Ascending aorta (tissue), 2 donors: ENCODE measurements at regions not wholly inside any gene's neighbourhood (a gene's known extent, or its start where the extent isn't known, plus 50 kb on each side); places are given as distances from the start of the nearest gene placed in this dataset.
"Not testable (repeated sequence)": the region's sequence is repeated elsewhere in the genome, so short reads cannot be mapped to it uniquely, and the experiment has no call there.

Experiments used
- DNase-seq, 2 donors: peaks; one replicate each; pipeline ENCODE4 v3.0.0-alpha.2; 2019; ENCODE audit warnings: low spot score in 2 of 2
- H3K27ac ChIP-seq, 2 donors: fragments of 200-600 bp; sonication (generic); one replicate each; pipeline ENCODE4 v1.5.1; 2016 to 2017; ENCODE audit warnings: mild to moderate bottlenecking in 1 of 2
- H3K27me3 ChIP-seq: fragments of 200-600 bp; sonication (generic); one replicate; pipeline ENCODE4 v1.5.1; 2017
- H3K36me3 ChIP-seq, 2 donors: fragments of 200-600 bp; sonication (generic); one replicate each; pipeline ENCODE4 v1.5.1; 2016
- H3K4me1 ChIP-seq, 2 donors: fragments of 200-600 bp; sonication (generic); one replicate each; pipeline ENCODE4 v1.5.1; 2016 to 2017; ENCODE audit warnings: mild to moderate bottlenecking in 1 of 2
- H3K4me3 ChIP-seq, 2 donors: fragments of 200-600 bp; sonication (generic); one replicate each; pipeline ENCODE4 v1.5.1; 2016 to 2017; ENCODE audit warnings: mild to moderate bottlenecking in 1 of 2
- H3K9me3 ChIP-seq, 2 donors: fragments of 200-600 bp; sonication (generic); one replicate each; pipeline ENCODE4 v1.5.1; 2016
- intact Hi-C: fragments of 100-400 bp; cut with DNase I; formaldehyde crosslinking; loops from one replicate; pipeline ENCODE4 v1.15.1; 2023
- TF ChIP-seq, protein P1 (sequence below), 3 experiments: fragments of 200-600 bp in 2 of 3; fragments of 450-650 bp in 1 of 3; sonication (generic) in 2 of 3; IDR thresholded peaks; one replicate each; pipeline ENCODE4 v1.5.1; 2016 to 2019; ENCODE audit warnings: antibody characterized with exemption in 3 of 3, mild to moderate bottlenecking in 1 of 3, moderate library complexity in 1 of 3

DNA sequence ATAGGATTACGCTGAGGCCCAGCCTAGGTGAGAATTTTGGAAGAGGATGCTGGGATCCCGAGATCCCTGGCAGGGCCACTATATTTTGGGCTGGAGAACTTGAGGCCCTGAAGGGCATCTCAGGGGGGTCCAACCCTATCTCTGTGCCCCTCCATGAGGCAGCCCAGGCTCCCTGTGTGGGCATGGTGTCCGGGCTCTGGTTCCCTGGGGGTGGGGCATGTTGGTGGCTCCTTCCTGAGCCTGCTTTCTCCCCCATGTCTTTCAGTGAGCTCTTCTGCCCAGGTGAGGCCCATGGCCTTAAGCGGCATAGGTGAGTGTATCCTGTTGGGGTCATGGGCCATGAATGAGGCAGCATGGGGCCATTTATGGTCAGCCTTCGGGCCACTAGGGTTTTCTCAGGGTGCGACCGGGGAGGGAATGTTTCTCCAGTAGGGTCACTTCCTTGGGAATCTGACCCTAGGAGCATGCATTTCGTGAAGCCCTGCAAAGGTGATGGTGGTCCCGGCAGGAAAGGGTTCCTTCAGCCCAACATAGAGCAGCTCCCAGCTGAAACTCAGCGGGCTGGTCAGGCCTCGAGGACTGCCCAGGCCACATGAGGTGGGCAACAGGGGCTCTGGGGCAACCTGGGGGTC lies 191.3 kb downstream of the UBE3A start:
- TF ChIP-seq, protein P1, sequence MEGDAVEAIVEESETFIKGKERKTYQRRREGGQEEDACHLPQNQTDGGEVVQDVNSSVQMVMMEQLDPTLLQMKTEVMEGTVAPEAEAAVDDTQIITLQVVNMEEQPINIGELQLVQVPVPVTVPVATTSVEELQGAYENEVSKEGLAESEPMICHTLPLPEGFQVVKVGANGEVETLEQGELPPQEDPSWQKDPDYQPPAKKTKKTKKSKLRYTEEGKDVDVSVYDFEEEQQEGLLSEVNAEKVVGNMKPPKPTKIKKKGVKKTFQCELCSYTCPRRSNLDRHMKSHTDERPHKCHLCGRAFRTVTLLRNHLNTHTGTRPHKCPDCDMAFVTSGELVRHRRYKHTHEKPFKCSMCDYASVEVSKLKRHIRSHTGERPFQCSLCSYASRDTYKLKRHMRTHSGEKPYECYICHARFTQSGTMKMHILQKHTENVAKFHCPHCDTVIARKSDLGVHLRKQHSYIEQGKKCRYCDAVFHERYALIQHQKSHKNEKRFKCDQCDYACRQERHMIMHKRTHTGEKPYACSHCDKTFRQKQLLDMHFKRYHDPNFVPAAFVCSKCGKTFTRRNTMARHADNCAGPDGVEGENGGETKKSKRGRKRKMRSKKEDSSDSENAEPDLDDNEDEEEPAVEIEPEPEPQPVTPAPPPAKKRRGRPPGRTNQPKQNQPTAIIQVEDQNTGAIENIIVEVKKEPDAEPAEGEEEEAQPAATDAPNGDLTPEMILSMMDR (IDR thresholded peaks at IDR 0.05): no peak
- Histone ChIP-seq H3K27me3 (no peaks in the 10 kb centered on the region), H3K27ac (no peak overlapping the region), H3K9me3 (peaks cover 0 to 21% of the 10 kb centered on the region in 2 donors), H3K4me3 (no peak overlapping the region), H3K4me1 (no peaks in the 10 kb centered on the region), H3K36me3 (no peaks in the 10 kb centered on the region)
- DNase-seq: no peak
- intact Hi-C loops: no loop called here

DNA sequence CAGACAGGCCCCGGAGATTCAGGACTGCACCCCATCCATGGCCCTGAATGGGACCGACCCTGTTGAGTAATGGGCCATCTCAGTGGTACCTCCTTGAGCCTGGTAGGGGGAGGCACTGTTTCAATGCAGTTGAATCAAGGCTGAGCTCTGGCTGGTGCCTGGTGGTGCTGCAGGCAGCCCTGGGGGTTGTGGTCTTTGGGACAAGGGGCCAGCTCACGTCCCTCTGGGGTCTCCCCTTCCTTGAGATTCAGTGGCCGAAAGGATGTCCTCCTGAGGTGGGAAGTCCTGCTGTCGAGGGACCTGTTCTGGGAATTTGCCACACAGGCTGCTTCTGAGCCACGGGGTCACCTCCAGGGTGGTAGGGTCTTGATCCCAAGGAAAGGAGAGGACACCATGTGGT lies 190.7 kb downstream of the UBE3A start:
- H3K9me3 ChIP-seq: peaks cover 0 to 21% of the 10 kb centered on the region in 2 donors
- intact Hi-C loops: not testable (repeated sequence)

DNA sequence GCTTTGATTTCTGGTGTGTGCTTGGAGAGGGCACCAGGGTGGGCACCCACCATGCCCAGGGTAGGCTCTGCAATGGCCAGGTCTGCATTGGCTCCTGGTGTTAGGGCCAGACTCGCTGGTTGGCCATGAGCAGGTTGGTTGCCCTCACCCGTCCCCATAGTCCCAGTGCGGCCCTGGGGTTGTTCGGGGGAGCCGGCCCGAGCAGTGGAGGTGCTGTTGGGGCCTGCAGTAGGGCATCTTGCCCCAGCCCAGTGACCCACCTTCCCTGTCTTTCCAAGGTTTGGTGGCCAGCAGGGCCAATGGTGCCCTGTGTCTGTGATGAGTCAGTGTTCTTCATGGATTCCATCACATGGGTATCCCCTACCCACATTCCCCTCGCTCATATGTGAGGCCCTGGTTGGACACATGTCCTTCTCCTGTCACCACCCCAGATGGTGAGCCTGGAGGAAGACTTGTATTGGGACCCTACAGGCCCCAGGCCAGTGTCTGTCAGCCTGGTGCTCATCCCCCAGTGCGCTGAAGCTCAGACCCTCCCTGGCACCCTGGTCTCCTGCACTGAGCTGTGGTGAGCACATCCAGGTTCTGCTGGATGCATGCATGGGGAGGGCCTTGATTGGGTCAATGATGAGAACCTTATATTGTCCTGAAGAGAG lies 190.1 kb downstream of the UBE3A start:
- Histone ChIP-seq H3K9me3 (peaks cover 0 to 24% of the 10 kb centered on the region in 2 donors), H3K36me3 (no peaks in the 10 kb centered on the region), H3K4me1 (no peaks in the 10 kb centered on the region), H3K27ac (no peak overlapping the region), H3K4me3 (no peak overlapping the region), H3K27me3 (no peaks in the 10 kb centered on the region)
- TF ChIP-seq, protein P1 (IDR thresholded peaks at IDR 0.05): no peak
- intact Hi-C loops: no loop called here
- DNase-seq: no peak

More for the DNA sequence above, 190.7 kb downstream of the UBE3A start:
- H3K36me3 ChIP-seq, H3K27ac ChIP-seq, H3K27me3 ChIP-seq, H3K4me1 ChIP-seq, DNase-seq, H3K4me3 ChIP-seq: not testable (repeated sequence)

- DNase-seq: no peak
- TF ChIP-seq, protein P1 (IDR thresholded peaks at IDR 0.05): no peak
- H3K4me3 ChIP-seq: no peak overlapping the region
- H3K36me3 ChIP-seq: no peaks in the 10 kb centered on the region
- H3K27ac ChIP-seq: no peak overlapping the region
- intact Hi-C loops: no loop called here
- H3K27me3 ChIP-seq: no peaks in the 10 kb centered on the region
- peaks cover 0 to 31% of the 10 kb centered on the region in 2 donors for H3K9me3 ChIP-seq
- no peaks in the 10 kb centered on the region for H3K4me1 ChIP-seq
These were observed 189.4 kb downstream of the UBE3A start for GRCh38 chr15:25249236-25250010.

DNA sequence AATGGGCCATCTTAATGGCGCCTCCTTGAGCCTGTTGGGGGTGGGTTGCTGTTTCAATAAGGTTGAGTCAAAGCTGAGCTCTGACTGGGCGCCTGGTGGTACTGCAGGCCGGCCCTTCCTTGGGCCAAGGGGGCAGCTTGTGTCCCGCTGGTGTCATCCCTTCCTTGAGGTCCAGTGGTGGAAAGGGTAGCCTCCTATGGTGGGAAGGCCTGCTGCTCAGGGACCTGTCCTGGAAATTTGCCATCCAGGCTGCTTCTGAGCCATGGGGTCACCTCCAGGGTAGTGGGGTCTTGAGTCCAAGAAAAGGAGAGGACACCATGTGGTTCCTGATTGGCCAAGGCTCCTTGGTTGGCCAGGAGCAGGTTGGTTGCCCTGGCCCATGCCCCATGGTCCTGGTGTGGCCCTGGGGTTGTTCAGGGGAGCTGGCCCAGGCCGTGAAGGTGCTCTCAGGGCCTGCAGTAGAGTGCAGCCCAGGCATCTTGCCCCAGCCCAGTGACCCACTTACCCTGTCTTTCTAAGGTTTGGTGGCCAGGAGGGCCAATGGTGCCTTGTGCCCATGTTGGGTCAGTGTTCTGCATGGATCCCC lies 188.7 kb downstream of the UBE3A start:
- intact Hi-C loops: no loop called here
- no peaks in the 10 kb centered on the region for H3K27me3 ChIP-seq
- H3K4me3 ChIP-seq: no peak overlapping the region
- no peak overlapping the region for H3K27ac ChIP-seq
- H3K36me3 ChIP-seq: no peaks in the 10 kb centered on the region
- H3K4me1 ChIP-seq: no peaks in the 10 kb centered on the region
- peaks cover 0 to 38% of the 10 kb centered on the region in 2 donors for H3K9me3 ChIP-seq
- DNase-seq: no peak
- TF ChIP-seq, protein P1 (IDR thresholded peaks at IDR 0.05): no peak
